HCT116 (cell line): ENCODE measurements at regions not wholly inside any gene's neighbourhood (a gene's known extent, or its start where the extent isn't known, plus 50 kb on each side); places are given as distances from the start of the nearest gene placed in this dataset.

Experiments used
- ATAC-seq: fragments of 200-7000 bp; cut with Tn5 transposase; 2 replicates; pipeline ENCODE4 v1.9.1; 2020; ENCODE audit warnings: mild to moderate bottlenecking, moderate library complexity
- BruUV-seq: library from RNA; stranded (reverse); fragments of 400-500 nt; replicated peaks from 2 replicates; lab custom pipeline; 2021; lab: Mats Ljungman, UMichigan
- CTCF ChIA-PET: fragments of 300-600 bp; sonication (Branson Sonifier 250); formaldehyde crosslinking; loops from one replicate; lab custom pipeline; 2021; ENCODE audit warnings: antibody characterized with exemption; lab: Charles Lee
- POLR2A ChIA-PET: fragments of 300-600, 350-600 bp; sonication (Branson Sonifier 250); formaldehyde crosslinking; loops from one replicate; lab custom pipeline; 2021; ENCODE audit warnings: antibody characterized with exemption; lab: Charles Lee
- RAD21 ChIA-PET, 2 experiments: fragments of 300-600 bp; sonication (Branson Sonifier 250); formaldehyde crosslinking; loops; one replicate each; lab custom pipeline; 2023; ENCODE audit warnings: low total read pairs in 2 of 2; ENCODE audit not compliant: uncharacterized antibody in 2 of 2, unreplicated experiment in 2 of 2, low non-redundant PET in 1 of 2; lab: Charles Lee
- DNase-seq: peaks from one replicate; pipeline ENCODE4 v3.0.0-alpha.2; 2010; ENCODE audit warnings: low read depth, low spot score
- H2AFZ ChIP-seq: fragments of 200-600 bp; shearing (Covaris generic), sonication (generic); 2 replicates; pipeline ENCODE4 v1.6.1; 2017; ENCODE audit warnings: low read depth, mixed run types, mixed read lengths, antibody characterized with exemption, low read length; ENCODE audit not compliant: poor library complexity, severe bottlenecking
- H3K27ac ChIP-seq: 2 replicates; pipeline ENCODE4 v1.5.1; 2012; ENCODE audit warnings: low read depth, low read length
- H3K27me3 ChIP-seq: fragments of 200-600 bp; sonication (generic); 2 replicates; pipeline ENCODE4 v1.6.1; 2016; ENCODE audit warnings: mixed run types, low read length, mixed read lengths; ENCODE audit not compliant: insufficient read depth
- H3K36me3 ChIP-seq, 2 experiments: fragments of 200-500 bp in 1 of 2; fragments of 200-600 bp in 1 of 2; sonication (Bioruptor generic) in 1 of 2; sonication (generic) in 1 of 2; 2 replicates each; pipeline versions ENCODE4 v1.5.1 to v1.6.1; 2014 to 2016; ENCODE audit warnings: low read length in 2 of 2, inconsistent platforms in 1 of 2, mixed read lengths in 1 of 2, mixed run types in 1 of 2; ENCODE audit not compliant: insufficient read depth in 2 of 2, control insufficient read depth in 1 of 2
- H3K4me1 ChIP-seq, 2 experiments: fragments of 200-600 bp in 1 of 2; sonication (generic) in 1 of 2; 2 replicates each; pipeline versions ENCODE4 v1.5.1 to v1.6.1; 2012 to 2017; ENCODE audit warnings: low read length in 2 of 2, inconsistent platforms in 1 of 2, mild to moderate bottlenecking in 1 of 2, mixed read lengths in 1 of 2, mixed run types in 1 of 2, moderate library complexity in 1 of 2; ENCODE audit not compliant: insufficient read depth in 2 of 2, control insufficient read depth in 1 of 2
- H3K4me2 ChIP-seq: fragments of 200-600 bp; sonication (generic); 2 replicates; pipeline ENCODE4 v1.6.1; 2017; ENCODE audit warnings: mixed run types, low read length, mixed read lengths
- H3K4me3 ChIP-seq, 2 experiments: fragments of 200-600 bp in 1 of 2; sonication (generic) in 1 of 2; replicated peaks in 1 of 2; 2 replicates each; pipeline ENCODE4 v1.5.1; 2011 to 2016; ENCODE audit warnings: low read length in 2 of 2, control low read depth in 1 of 2, low read depth in 1 of 2, mild to moderate bottlenecking in 1 of 2, mixed read lengths in 1 of 2, mixed run types in 1 of 2
- H3K79me2 ChIP-seq: fragments of 200-600 bp; sonication (generic); 2 replicates; pipeline ENCODE4 v1.6.1; 2017; ENCODE audit warnings: mild to moderate bottlenecking, mixed run types, low read length, moderate library complexity, mixed read lengths; ENCODE audit not compliant: insufficient read depth
- H3K9ac ChIP-seq: fragments of 200-600 bp; sonication (generic); 2 replicates; pipeline ENCODE4 v1.6.1; 2016; ENCODE audit warnings: low read length, mixed read lengths
- H3K9me2 ChIP-seq: fragments of 200-600 bp; sonication (generic), shearing (Covaris generic); 2 replicates; pipeline ENCODE4 v1.6.1; 2017; ENCODE audit warnings: mixed run types, mild to moderate bottlenecking, moderate library complexity; ENCODE audit not compliant: insufficient read depth
- H3K9me3 ChIP-seq, 2 experiments: fragments of 200-500 bp in 1 of 2; fragments of 200-600 bp in 1 of 2; sonication (Bioruptor generic) in 1 of 2; sonication (generic) in 1 of 2; 2 replicates each; pipeline ENCODE4 v1.6.1; 2014 to 2017; ENCODE audit warnings: low read length in 2 of 2, mixed read lengths in 2 of 2, inconsistent platforms in 1 of 2, low read depth in 1 of 2, mild to moderate bottlenecking in 1 of 2, mixed run types in 1 of 2, moderate library complexity in 1 of 2; ENCODE audit not compliant: control insufficient read depth in 1 of 2, insufficient read depth in 1 of 2
- H4K20me1 ChIP-seq: fragments of 200-600 bp; sonication (generic), shearing (Covaris generic); 2 replicates; pipeline ENCODE4 v1.6.1; 2017; ENCODE audit warnings: mixed run types, mild to moderate bottlenecking, moderate library complexity; ENCODE audit not compliant: insufficient read depth
- CEBPB ChIP-seq: IDR thresholded peaks from 2 replicates; pipeline ENCODE4 v1.6.1; 2012; ENCODE audit warnings: low read depth
- ELF1 ChIP-seq: IDR thresholded peaks from 2 replicates; pipeline ENCODE4 v1.6.1; 2012; ENCODE audit warnings: low read depth, borderline replicate concordance
- EZH2 ChIP-seq: fragments of 200-600 bp; sonication (generic); IDR thresholded peaks from 2 replicates; pipeline ENCODE4 v1.6.1; 2017; ENCODE audit warnings: antibody characterized with exemption, mixed run types
- FOSL1 ChIP-seq: IDR thresholded peaks from 2 replicates; pipeline ENCODE4 v1.6.1; 2012; ENCODE audit warnings: low read depth
- JUND ChIP-seq: IDR thresholded peaks from 2 replicates; pipeline ENCODE4 v1.6.1; 2012
- MAX ChIP-seq: IDR thresholded peaks from 2 replicates; pipeline ENCODE4 v1.6.1; 2012
- POLR2AphosphoS5 ChIP-seq: IDR thresholded peaks from 2 replicates; pipeline ENCODE4 v1.6.1; 2011; ENCODE audit warnings: mild to moderate bottlenecking, low read depth, low read length, moderate library complexity
- SIN3A ChIP-seq: IDR thresholded peaks from 2 replicates; pipeline ENCODE4 v1.6.1; 2012; ENCODE audit warnings: low read depth
- SP1 ChIP-seq: IDR thresholded peaks from 2 replicates; pipeline ENCODE4 v1.6.1; 2012; ENCODE audit warnings: low read depth
- SRF ChIP-seq: IDR thresholded peaks from 2 replicates; pipeline ENCODE4 v1.6.1; 2012; ENCODE audit warnings: low read depth
- TCF7L2 ChIP-seq: IDR thresholded peaks from 2 replicates; pipeline ENCODE4 v1.7.0; 2011; ENCODE audit warnings: borderline replicate concordance, inconsistent platforms; ENCODE audit not compliant: insufficient read depth, insufficient read length; ENCODE audit errors: extremely low read depth
- ZBTB33 ChIP-seq: IDR thresholded peaks from 2 replicates; pipeline ENCODE4 v1.6.1; 2011; ENCODE audit warnings: mild to moderate bottlenecking, low read length, moderate library complexity; ENCODE audit not compliant: insufficient replicate concordance; ENCODE audit errors: extremely low read depth
- ZNF274 ChIP-seq: fragments of 200-500 bp; sonication (Bioruptor generic); IDR thresholded peaks from 2 replicates; pipeline ENCODE4 v1.6.1; 2014; ENCODE audit warnings: mild to moderate bottlenecking, low read depth, low read length, inconsistent platforms
- intact Hi-C: fragments of 100-400 bp; cut with micrococcal nuclease; formaldehyde crosslinking; loops from 2 replicates; pipeline ENCODE4 v1.10.0; 2022

GRCh38 chr12:34107781-34108404 lies 85.6 kb downstream of the ALG10 start:
- Histone ChIP-seq H3K9me3 (no peaks in the 10 kb centered on the region), H3K9me2 (no peaks in the 10 kb centered on the region), H3K4me2 (no peak overlapping the region), H3K36me3 (no peaks in the 10 kb centered on the region), H3K4me1 (no peaks in the 10 kb centered on the region), H3K79me2 (no peaks in the 10 kb centered on the region), H4K20me1 (no peaks in the 10 kb centered on the region), H3K27ac (no peak overlapping the region), H3K27me3 (no peaks in the 10 kb centered on the region), H3K4me3 (no peak overlapping the region), H3K9ac (no peak overlapping the region), H2AFZ (no peak overlapping the region)
- intact Hi-C loops: no loop called here
- no TSS peak for BruUV-seq
- POLR2A ChIA-PET: no interaction called here
- CTCF ChIA-PET: no interaction called here
- ATAC-seq (no peak), DNase-seq (no peak)
- RAD21 ChIA-PET: no interaction called here
- TF ChIP-seq JUND (no peak), FOSL1 (no peak), SIN3A (no peak), SP1 (no peak), ELF1 (no peak)

GRCh38 chr12:34108405-34108803 lies 86.1 kb downstream of the ALG10 start:
- no TSS peak for BruUV-seq
- ChIA-PET POLR2A (no interaction called here), CTCF (no interaction called here), RAD21 (no interaction called here)
- H3K27ac ChIP-seq: no peak overlapping the region
- no peaks in the 10 kb centered on the region for H3K36me3 ChIP-seq
- no peak for ATAC-seq
- H3K4me2 ChIP-seq: no peak overlapping the region
- H3K27me3 ChIP-seq: no peaks in the 10 kb centered on the region
- no peak overlapping the region for H3K4me3 ChIP-seq
- H3K9me2 ChIP-seq: no peaks in the 10 kb centered on the region
- H3K79me2 ChIP-seq: no peaks in the 10 kb centered on the region
- H3K4me1 ChIP-seq: no peaks in the 10 kb centered on the region
- H3K9ac ChIP-seq: no peak overlapping the region
- H3K9me3 ChIP-seq: no peaks in the 10 kb centered on the region
- no peak for DNase-seq
- intact Hi-C loops: no loop called here
- no peak for TF ChIP-seq SP1
- no peak for TF ChIP-seq POLR2AphosphoS5
- no peak for TF ChIP-seq EZH2
- TF ChIP-seq TCF7L2: no peak
- TF ChIP-seq CEBPB: no peak
- no peak for TF ChIP-seq SRF
- TF ChIP-seq JUND: no peak
- TF ChIP-seq ZNF274: no peak
- TF ChIP-seq ZBTB33: no peak
- no peak for TF ChIP-seq MAX
- H2AFZ ChIP-seq: no peak overlapping the region
- H4K20me1 ChIP-seq: no peaks in the 10 kb centered on the region
